GM23248 (cell line): ENCODE measurements at regions not wholly inside any gene's neighbourhood (a gene's known extent, or its start where the extent isn't known, plus 50 kb on each side); places are given as distances from the start of the nearest gene placed in this dataset.

Source experiments
- DNase-seq: peaks from one replicate; pipeline ENCODE4 v3.0.0-alpha.2; 2015
- H2AFZ ChIP-seq: fragments of 200-600 bp; sonication (generic); 2 replicates; pipeline ENCODE4 v1.6.1; 2016; ENCODE audit warnings: antibody characterized with exemption
- H3F3A ChIP-seq: fragments of 200-600 bp; sonication (generic); 2 replicates; pipeline ENCODE4 v1.6.1; 2016; ENCODE audit warnings: mild to moderate bottlenecking, antibody characterized with exemption, mixed run types; ENCODE audit not compliant: insufficient read depth
- H3K27ac ChIP-seq: fragments of 200-600 bp; sonication (generic); 2 replicates; pipeline ENCODE4 v1.5.1; 2016; ENCODE audit warnings: mild to moderate bottlenecking
- H3K27me3 ChIP-seq: fragments of 200-600 bp; sonication (generic); replicated peaks from 2 replicates; pipeline ENCODE4 v1.6.1; 2016; ENCODE audit warnings: mild to moderate bottlenecking; ENCODE audit not compliant: insufficient read depth
- H3K36me3 ChIP-seq: fragments of 200-600 bp; sonication (generic); 2 replicates; pipeline ENCODE4 v1.6.1; 2016; ENCODE audit warnings: low read depth, mild to moderate bottlenecking
- H3K4me1 ChIP-seq: fragments of 200-600 bp; sonication (generic); 2 replicates; pipeline ENCODE4 v1.6.1; 2016; ENCODE audit warnings: mild to moderate bottlenecking; ENCODE audit not compliant: insufficient read depth
- H3K4me2 ChIP-seq: fragments of 200-600 bp; sonication (generic); one replicate; pipeline ENCODE4 v1.6.1; 2016; ENCODE audit warnings: mild to moderate bottlenecking; ENCODE audit not compliant: unreplicated experiment
- H3K4me3 ChIP-seq: fragments of 200-600 bp; sonication (generic); 2 replicates; pipeline ENCODE4 v1.5.1; 2016; ENCODE audit warnings: mild to moderate bottlenecking
- H3K79me2 ChIP-seq: fragments of 200-600 bp; sonication (generic); 2 replicates; pipeline ENCODE4 v1.6.1; 2016; ENCODE audit warnings: mild to moderate bottlenecking; ENCODE audit not compliant: insufficient read depth
- H3K9ac ChIP-seq: fragments of 200-600 bp; sonication (generic); 2 replicates; pipeline ENCODE4 v1.6.1; 2016; ENCODE audit warnings: mild to moderate bottlenecking
- H3K9me2 ChIP-seq: fragments of 200-600 bp; sonication (generic); 2 replicates; pipeline ENCODE4 v1.6.1; 2016; ENCODE audit warnings: mixed run types, mild to moderate bottlenecking, moderate library complexity; ENCODE audit not compliant: insufficient read depth
- H3K9me3 ChIP-seq: fragments of 200-600 bp; sonication (generic); one replicate; pipeline ENCODE4 v1.6.1; 2017; ENCODE audit warnings: low read depth
- H4K20me1 ChIP-seq: fragments of 200-600 bp; sonication (generic); 2 replicates; pipeline ENCODE4 v1.6.0; 2016; ENCODE audit not compliant: insufficient read depth
- EZH2 ChIP-seq: fragments of 200-600 bp; sonication (generic); IDR thresholded peaks from 2 replicates; pipeline ENCODE4 v1.6.1; 2018; ENCODE audit warnings: antibody characterized with exemption, mild to moderate bottlenecking; ENCODE audit not compliant: insufficient read depth, poor library complexity, severe bottlenecking
- EZH2phosphoT487 ChIP-seq: fragments of 200-600 bp; sonication (generic); IDR thresholded peaks from 2 replicates; pipeline ENCODE4 v1.6.1; 2018; ENCODE audit warnings: antibody characterized with exemption, moderate library complexity, mild to moderate bottlenecking, low read depth; ENCODE audit not compliant: insufficient read depth
- WGBS, 2 experiments: methylation state at CpG; one replicate each; pipeline ENCODE4 v1.1.6; 2015 to 2017; ENCODE audit warnings: low lambda C conversion rate in 2 of 2, low coverage in 1 of 2; ENCODE audit errors: missing lambda C conversion rate in 2 of 2; 5-methylcytosine and 5-hydroxymethylcytosine counted together
- in situ Hi-C: fragments of 300-500 bp; cut with MboI; formaldehyde crosslinking; loops from 2 replicates; pipeline ENCODE4 v1.15.0; 2020

GRCh38 chr16:55933038-55933437 lies 57.9 kb upstream of the CES5A start:
- no peak for TF ChIP-seq EZH2
- TF ChIP-seq EZH2phosphoT487 = no peak
- 16 to 20% methylated on average over 3 of the region's 3 CpGs for WGBS, 2 experiments
- DNase-seq = no peak

GRCh38 chr16:55930036-55930435 lies 54.9 kb upstream of the CES5A start:
- Histone ChIP-seq H3K36me3 (no peaks in the 10 kb centered on the region), H3K4me3 (no peak overlapping the region), H3K9me3 (no peaks in the 10 kb centered on the region), H3K27me3 (no peaks in the 10 kb centered on the region), H3K4me2 (no peak overlapping the region), H3K79me2 (no peaks in the 10 kb centered on the region), H3K9ac (no peak overlapping the region), H3K27ac (no peak overlapping the region), H4K20me1 (no peaks in the 10 kb centered on the region), H2AFZ (no peak overlapping the region), H3F3A (no peaks in the 10 kb centered on the region), H3K4me1 (no peaks in the 10 kb centered on the region), H3K9me2 (no peaks in the 10 kb centered on the region)
- no peak for TF ChIP-seq EZH2
- TF ChIP-seq EZH2phosphoT487 = no peak
- WGBS, 2 experiments = 14 to 19% methylated on average over 2 of the region's 2 CpGs
- DNase-seq = no peak
- in situ Hi-C loops = no loop called here

More at GRCh38 chr16:55933038-55933437, 57.9 kb upstream of the CES5A start:
- Histone ChIP-seq H3F3A (no peaks in the 10 kb centered on the region), H3K4me1 (no peaks in the 10 kb centered on the region), H3K79me2 (no peaks in the 10 kb centered on the region), H3K27ac (no peak overlapping the region), H3K4me2 (no peak overlapping the region), H2AFZ (no peak overlapping the region), H3K9me2 (no peaks in the 10 kb centered on the region), H3K9me3 (no peaks in the 10 kb centered on the region), H3K36me3 (no peaks in the 10 kb centered on the region), H3K9ac (no peak overlapping the region), H3K4me3 (no peak overlapping the region), H4K20me1 (no peaks in the 10 kb centered on the region), H3K27me3 (no peaks in the 10 kb centered on the region)
- in situ Hi-C loops = no loop called here

GRCh38 chr16:55929181-55929580 lies 54.0 kb upstream of the CES5A start:
- no peak for DNase-seq
- no peaks in the 10 kb centered on the region for H3K27me3 ChIP-seq
- TF ChIP-seq EZH2phosphoT487 (no peak), EZH2 (no peak)
- H3K9ac ChIP-seq = no peak overlapping the region
- H3K4me1 ChIP-seq = no peaks in the 10 kb centered on the region
- no peaks in the 10 kb centered on the region for H3F3A ChIP-seq
- no peaks in the 10 kb centered on the region for H3K9me3 ChIP-seq
- H3K79me2 ChIP-seq = no peaks in the 10 kb centered on the region
- no peak overlapping the region for H3K4me2 ChIP-seq
- no peaks in the 10 kb centered on the region for H3K9me2 ChIP-seq
- WGBS, 2 experiments = 44 to 48% methylated on average over 6 to 8 of the region's 8 CpGs
- no peaks in the 10 kb centered on the region for H4K20me1 ChIP-seq
- H3K4me3 ChIP-seq = no peak overlapping the region
- no peak overlapping the region for H2AFZ ChIP-seq
- H3K36me3 ChIP-seq = no peaks in the 10 kb centered on the region
- in situ Hi-C loops = no loop called here
- no peak overlapping the region for H3K27ac ChIP-seq

DNA sequence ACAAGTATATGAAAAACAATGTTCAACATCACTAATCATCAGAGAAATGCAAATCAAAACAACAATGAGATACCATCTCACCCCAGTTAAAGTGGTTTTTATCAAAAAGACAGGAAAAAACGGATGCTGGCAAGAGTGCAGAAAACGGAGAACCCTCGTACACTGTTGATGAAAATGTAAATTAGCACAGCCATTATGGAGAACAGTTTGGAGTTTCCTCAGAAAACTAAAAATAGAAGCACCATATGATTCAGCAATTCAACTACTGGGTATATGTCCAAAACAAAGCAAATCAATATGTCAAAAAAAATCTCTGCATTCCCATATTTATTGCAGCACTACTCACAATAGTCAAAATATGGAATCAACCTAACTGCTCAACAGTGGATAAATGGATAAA lies 50.1 kb upstream of the CES5A start:
- Histone ChIP-seq H3K4me3 (no peak overlapping the region), H3K9me2 (no peaks in the 10 kb centered on the region), H3K4me2 (no peak overlapping the region), H3K27ac (no peak overlapping the region), H3K9ac (no peak overlapping the region), H2AFZ (no peak overlapping the region), H3F3A (no peaks in the 10 kb centered on the region), H3K4me1 (no peaks in the 10 kb centered on the region), H3K79me2 (no peaks in the 10 kb centered on the region), H4K20me1 (no peaks in the 10 kb centered on the region), H3K9me3 (no peaks in the 10 kb centered on the region), H3K36me3 (no peaks in the 10 kb centered on the region), H3K27me3 (no peaks in the 10 kb centered on the region)
- no peak for DNase-seq
- in situ Hi-C loops = no loop called here
- 0 to 1% methylated on average over 3 of the region's 3 CpGs for WGBS, 2 experiments
- TF ChIP-seq EZH2phosphoT487 = no peak
- TF ChIP-seq EZH2 = no peak
